HEK293 (cell line): ENCODE measurements at regions not wholly inside any gene's neighbourhood (a gene's known extent, or its start where the extent isn't known, plus 50 kb on each side); places are given as distances from the start of the nearest gene placed in this dataset.

Source experiments
- CTCF ChIA-PET: fragments of 350-600 bp; formaldehyde crosslinking; extraction: SDS; loops from one replicate; lab custom pipeline; 2021; ENCODE audit warnings: antibody characterized with exemption; lab: Yijun Ruan, JAX
- POLR2A ChIA-PET: fragments of 300-600 bp; formaldehyde crosslinking; extraction: SDS; loops from one replicate; lab custom pipeline; 2020; ENCODE audit warnings: antibody characterized with exemption, inconsistent platforms; lab: Yijun Ruan, JAX
- H3K27ac ChIP-seq: fragments of 200-500 bp; sonication (Bioruptor generic); 2 replicates; pipeline ENCODE4 v1.5.1; 2014; ENCODE audit warnings: low read depth, low read length, control low read depth, inconsistent platforms; ENCODE audit errors: extremely low read depth
- H3K36me3 ChIP-seq, 2 experiments: fragments of 200-500 bp in 1 of 2; sonication (Bioruptor generic) in 1 of 2; 1 replicate in 1 of 2; 2 replicates in 1 of 2; pipeline ENCODE4 v1.5.1; 2014 to 2017; ENCODE audit warnings: inconsistent platforms in 2 of 2, low read length in 2 of 2; ENCODE audit not compliant: control insufficient read depth in 2 of 2, insufficient read depth in 1 of 2
- H3K4me1 ChIP-seq: fragments of 200-500 bp; sonication (Bioruptor generic); 2 replicates; pipeline ENCODE4 v1.5.1; 2014; ENCODE audit warnings: mild to moderate bottlenecking, low read length, inconsistent platforms; ENCODE audit not compliant: control insufficient read depth, insufficient read depth
- H3K4me3 ChIP-seq: 2 replicates; pipeline ENCODE4 v1.5.1; 2011; ENCODE audit warnings: low read depth, mild to moderate bottlenecking, control low read depth, low read length, moderate library complexity
- H3K9me3 ChIP-seq: fragments of 200-500 bp; sonication (Bioruptor generic); 2 replicates; pipeline ENCODE4 v1.5.1; 2014; ENCODE audit warnings: low read depth, low read length, inconsistent platforms; ENCODE audit not compliant: control insufficient read depth, insufficient read depth
- BCL11A ChIP-seq: fragments of 450-650 bp; formaldehyde crosslinking; IDR thresholded peaks from 2 replicates; pipeline ENCODE4 v1.5.1; 2016; ENCODE audit warnings: low read depth, missing biosample characterization, missing genetic modification characterization
- MEIS1 ChIP-seq: sonication (generic); formaldehyde crosslinking; IDR thresholded peaks from 2 replicates; pipeline ENCODE4 v1.8.1; 2022; ENCODE audit warnings: missing genetic modification reagents, mild to moderate bottlenecking, borderline replicate concordance
- PRDM1 ChIP-seq: fragments of 450-650 bp; formaldehyde crosslinking; IDR thresholded peaks from 2 replicates; pipeline ENCODE4; 2016; ENCODE audit warnings: missing biosample characterization, missing genetic modification characterization
- ZBTB8A ChIP-seq: fragments of 450-650 bp; formaldehyde crosslinking; IDR thresholded peaks from 2 replicates; pipeline ENCODE4 v1.5.1; 2016; ENCODE audit warnings: missing biosample characterization, missing genetic modification characterization
- ZNF169 ChIP-seq: fragments of 450-650 bp; formaldehyde crosslinking; IDR thresholded peaks from 2 replicates; pipeline ENCODE4 v1.5.1; 2016; ENCODE audit warnings: missing biosample characterization, missing genetic modification characterization
- ZNF223 ChIP-seq: fragments of 450-650 bp; formaldehyde crosslinking; IDR thresholded peaks from 2 replicates; pipeline ENCODE4 v1.5.1; 2016; ENCODE audit warnings: missing biosample characterization, missing genetic modification characterization
- ZNF311 ChIP-seq: fragments of 450-650 bp; formaldehyde crosslinking; IDR thresholded peaks from 2 replicates; pipeline ENCODE4 v1.5.1; 2017; ENCODE audit warnings: missing biosample characterization, missing genetic modification characterization, borderline replicate concordance
- ZNF324 ChIP-seq: fragments of 450-650 bp; formaldehyde crosslinking; IDR thresholded peaks from 2 replicates; pipeline ENCODE4 v1.5.1; 2016; ENCODE audit warnings: missing biosample characterization, missing genetic modification characterization
- ZNF366 ChIP-seq: fragments of 450-650 bp; formaldehyde crosslinking; conservative IDR thresholded peaks from 2 replicates; pipeline ENCODE4 v1.5.1; 2016; ENCODE audit warnings: missing biosample characterization, missing genetic modification characterization
- ZNF423 ChIP-seq: fragments of 450-650 bp; formaldehyde crosslinking; IDR thresholded peaks from 2 replicates; pipeline ENCODE4 v1.5.1; 2016; ENCODE audit warnings: missing biosample characterization, missing genetic modification characterization
- ZNF521 ChIP-seq: fragments of 450-650 bp; formaldehyde crosslinking; IDR thresholded peaks from 2 replicates; pipeline ENCODE4 v1.5.1; 2017; ENCODE audit warnings: missing biosample characterization, mild to moderate bottlenecking, missing genetic modification characterization
- ZNF624 ChIP-seq: fragments of 450-650 bp; formaldehyde crosslinking; IDR thresholded peaks from 2 replicates; pipeline ENCODE4 v1.5.1; 2017; ENCODE audit warnings: missing biosample characterization, missing genetic modification characterization
- ZNF660 ChIP-seq: fragments of 450-650 bp; IDR thresholded peaks from 2 replicates; pipeline ENCODE4 v1.5.1; 2018; ENCODE audit warnings: missing biosample characterization, mild to moderate bottlenecking, missing genetic modification characterization
- ZNF843 ChIP-seq: fragments of 450-650 bp; formaldehyde crosslinking; IDR thresholded peaks from 2 replicates; pipeline ENCODE4 v1.5.1; 2016; ENCODE audit warnings: missing biosample characterization, missing genetic modification characterization
- TF ChIP-seq, protein P1 (sequence below): sonication (generic); formaldehyde crosslinking; IDR thresholded peaks from 2 replicates; pipeline ENCODE4 v1.8.1; 2022; ENCODE audit warnings: mild to moderate bottlenecking, moderate library complexity, missing genetic modification reagents
- TF ChIP-seq, protein P2 (sequence below): fragments of 450-650 bp; formaldehyde crosslinking; IDR thresholded peaks from 2 replicates; pipeline ENCODE4 v1.5.1; 2016; ENCODE audit warnings: missing biosample characterization, missing genetic modification characterization, borderline replicate concordance
- TF ChIP-seq, protein P3 (sequence below): fragments of 450-650 bp; formaldehyde crosslinking; IDR thresholded peaks from 2 replicates; pipeline ENCODE4 v1.5.1; 2016; ENCODE audit warnings: missing biosample characterization, missing genetic modification characterization
- TF ChIP-seq, protein P4 (sequence below): fragments of 450-650 bp; formaldehyde crosslinking; IDR thresholded peaks from 2 replicates; pipeline ENCODE4 v1.5.1; 2016; ENCODE audit warnings: missing biosample characterization, missing genetic modification characterization
- TF ChIP-seq, protein P5 (sequence below): fragments of 450-650 bp; formaldehyde crosslinking; IDR thresholded peaks from 2 replicates; pipeline ENCODE4 v1.5.1; 2016; ENCODE audit warnings: missing biosample characterization, missing genetic modification characterization
- TF ChIP-seq, protein P6 (sequence below): fragments of 450-650 bp; formaldehyde crosslinking; IDR thresholded peaks from 2 replicates; pipeline ENCODE4 v1.5.0; 2017; ENCODE audit warnings: missing biosample characterization, missing genetic modification characterization, borderline replicate concordance
- TF ChIP-seq, protein P7 (sequence below): fragments of 450-650 bp; formaldehyde crosslinking; IDR thresholded peaks from 2 replicates; pipeline ENCODE4 v1.5.1; 2017; ENCODE audit warnings: missing biosample characterization, missing genetic modification characterization

DNA sequence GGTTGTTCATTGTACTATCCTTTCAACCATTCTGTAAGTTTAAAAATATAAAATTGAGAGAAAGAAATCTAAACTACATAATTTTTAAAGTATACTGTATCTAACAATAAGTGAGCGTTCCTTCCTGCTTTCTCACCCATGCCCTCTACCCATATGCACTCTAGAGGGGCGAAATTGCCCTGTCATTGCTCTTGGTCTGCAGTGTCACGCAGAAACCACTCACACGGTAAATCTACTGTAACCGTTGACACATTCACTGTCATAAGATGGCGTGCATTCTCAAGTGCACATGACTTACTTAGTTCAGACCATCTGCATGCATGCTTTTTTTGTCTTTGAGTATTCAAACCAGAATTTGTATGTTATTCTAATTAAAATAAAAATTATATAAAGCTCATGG is 55.7 kb upstream of the NIPBL start (continued):
- TF ChIP-seq ZNF660 = no peak
- TF ChIP-seq ZNF843 (tag by site-specific recombination) = no peak
- TF ChIP-seq ZNF366 (tag by site-specific recombination) = no peak
- no peak for TF ChIP-seq MEIS1 (CRISPR knock-in tag)

DNA sequence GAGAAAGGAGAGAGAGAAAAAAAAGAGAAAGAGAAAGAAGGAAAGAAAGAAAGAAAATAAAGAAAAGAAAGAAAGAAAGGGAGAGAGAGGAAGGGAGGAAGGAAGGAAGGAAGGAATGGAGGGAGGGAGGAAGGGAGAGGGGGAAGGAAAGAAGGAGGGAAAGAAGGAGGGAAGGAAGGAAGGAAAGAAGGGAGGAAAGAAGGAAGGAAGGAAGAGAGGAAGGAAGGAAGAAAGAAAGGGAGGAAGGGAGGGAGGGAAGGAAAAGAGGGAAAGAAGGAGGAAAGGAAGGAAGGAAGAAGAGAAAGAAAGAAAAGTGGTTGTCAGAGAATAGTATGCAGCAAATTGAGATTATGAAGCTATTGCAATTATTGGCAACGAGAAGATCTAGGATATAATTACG is 49.9 kb upstream of the NIPBL start:
- no peaks in the 10 kb centered on the region; the same call in 1 of the 2 replicates for H3K4me1 ChIP-seq
- no peak overlapping the region for H3K4me3 ChIP-seq
- H3K27ac ChIP-seq = no peak overlapping the region
- CTCF ChIA-PET = interaction anchor here (0.7 kb wide), 1 partner anchor 377 kb away, joined by 3 read pairs; no protein-coding TSS in a partner anchor
- POLR2A ChIA-PET = interaction anchor here (0.7 kb wide), 1 partner anchor 71 kb away, joined by 3 read pairs; no protein-coding TSS in a partner anchor
- H3K36me3 ChIP-seq = no peaks in the 10 kb centered on the region
- H3K9me3 ChIP-seq = no peaks in the 10 kb centered on the region
- no peak for TF ChIP-seq ZNF423 (tag by site-specific recombination)
- TF ChIP-seq ZNF324 (tag by site-specific recombination) = no peak
- TF ChIP-seq, protein P1, sequence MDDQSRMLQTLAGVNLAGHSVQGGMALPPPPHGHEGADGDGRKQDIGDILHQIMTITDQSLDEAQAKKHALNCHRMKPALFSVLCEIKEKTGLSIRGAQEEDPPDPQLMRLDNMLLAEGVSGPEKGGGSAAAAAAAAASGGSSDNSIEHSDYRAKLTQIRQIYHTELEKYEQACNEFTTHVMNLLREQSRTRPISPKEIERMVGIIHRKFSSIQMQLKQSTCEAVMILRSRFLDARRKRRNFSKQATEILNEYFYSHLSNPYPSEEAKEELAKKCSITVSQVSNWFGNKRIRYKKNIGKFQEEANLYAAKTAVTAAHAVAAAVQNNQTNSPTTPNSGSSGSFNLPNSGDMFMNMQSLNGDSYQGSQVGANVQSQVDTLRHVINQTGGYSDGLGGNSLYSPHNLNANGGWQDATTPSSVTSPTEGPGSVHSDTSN = no peak
- TF ChIP-seq ZNF521 (tag by site-specific recombination) = peak; percentile 97; the same call in 1 of the 2 replicates
- TF ChIP-seq, protein P2, sequence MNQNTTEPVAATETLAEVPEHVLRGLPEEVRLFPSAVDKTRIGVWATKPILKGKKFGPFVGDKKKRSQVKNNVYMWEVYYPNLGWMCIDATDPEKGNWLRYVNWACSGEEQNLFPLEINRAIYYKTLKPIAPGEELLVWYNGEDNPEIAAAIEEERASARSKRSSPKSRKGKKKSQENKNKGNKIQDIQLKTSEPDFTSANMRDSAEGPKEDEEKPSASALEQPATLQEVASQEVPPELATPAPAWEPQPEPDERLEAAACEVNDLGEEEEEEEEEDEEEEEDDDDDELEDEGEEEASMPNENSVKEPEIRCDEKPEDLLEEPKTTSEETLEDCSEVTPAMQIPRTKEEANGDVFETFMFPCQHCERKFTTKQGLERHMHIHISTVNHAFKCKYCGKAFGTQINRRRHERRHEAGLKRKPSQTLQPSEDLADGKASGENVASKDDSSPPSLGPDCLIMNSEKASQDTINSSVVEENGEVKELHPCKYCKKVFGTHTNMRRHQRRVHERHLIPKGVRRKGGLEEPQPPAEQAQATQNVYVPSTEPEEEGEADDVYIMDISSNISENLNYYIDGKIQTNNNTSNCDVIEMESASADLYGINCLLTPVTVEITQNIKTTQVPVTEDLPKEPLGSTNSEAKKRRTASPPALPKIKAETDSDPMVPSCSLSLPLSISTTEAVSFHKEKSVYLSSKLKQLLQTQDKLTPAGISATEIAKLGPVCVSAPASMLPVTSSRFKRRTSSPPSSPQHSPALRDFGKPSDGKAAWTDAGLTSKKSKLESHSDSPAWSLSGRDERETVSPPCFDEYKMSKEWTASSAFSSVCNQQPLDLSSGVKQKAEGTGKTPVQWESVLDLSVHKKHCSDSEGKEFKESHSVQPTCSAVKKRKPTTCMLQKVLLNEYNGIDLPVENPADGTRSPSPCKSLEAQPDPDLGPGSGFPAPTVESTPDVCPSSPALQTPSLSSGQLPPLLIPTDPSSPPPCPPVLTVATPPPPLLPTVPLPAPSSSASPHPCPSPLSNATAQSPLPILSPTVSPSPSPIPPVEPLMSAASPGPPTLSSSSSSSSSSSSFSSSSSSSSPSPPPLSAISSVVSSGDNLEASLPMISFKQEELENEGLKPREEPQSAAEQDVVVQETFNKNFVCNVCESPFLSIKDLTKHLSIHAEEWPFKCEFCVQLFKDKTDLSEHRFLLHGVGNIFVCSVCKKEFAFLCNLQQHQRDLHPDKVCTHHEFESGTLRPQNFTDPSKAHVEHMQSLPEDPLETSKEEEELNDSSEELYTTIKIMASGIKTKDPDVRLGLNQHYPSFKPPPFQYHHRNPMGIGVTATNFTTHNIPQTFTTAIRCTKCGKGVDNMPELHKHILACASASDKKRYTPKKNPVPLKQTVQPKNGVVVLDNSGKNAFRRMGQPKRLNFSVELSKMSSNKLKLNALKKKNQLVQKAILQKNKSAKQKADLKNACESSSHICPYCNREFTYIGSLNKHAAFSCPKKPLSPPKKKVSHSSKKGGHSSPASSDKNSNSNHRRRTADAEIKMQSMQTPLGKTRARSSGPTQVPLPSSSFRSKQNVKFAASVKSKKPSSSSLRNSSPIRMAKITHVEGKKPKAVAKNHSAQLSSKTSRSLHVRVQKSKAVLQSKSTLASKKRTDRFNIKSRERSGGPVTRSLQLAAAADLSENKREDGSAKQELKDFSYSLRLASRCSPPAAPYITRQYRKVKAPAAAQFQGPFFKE (tag by site-specific recombination) = no peak
- TF ChIP-seq, protein P3, sequence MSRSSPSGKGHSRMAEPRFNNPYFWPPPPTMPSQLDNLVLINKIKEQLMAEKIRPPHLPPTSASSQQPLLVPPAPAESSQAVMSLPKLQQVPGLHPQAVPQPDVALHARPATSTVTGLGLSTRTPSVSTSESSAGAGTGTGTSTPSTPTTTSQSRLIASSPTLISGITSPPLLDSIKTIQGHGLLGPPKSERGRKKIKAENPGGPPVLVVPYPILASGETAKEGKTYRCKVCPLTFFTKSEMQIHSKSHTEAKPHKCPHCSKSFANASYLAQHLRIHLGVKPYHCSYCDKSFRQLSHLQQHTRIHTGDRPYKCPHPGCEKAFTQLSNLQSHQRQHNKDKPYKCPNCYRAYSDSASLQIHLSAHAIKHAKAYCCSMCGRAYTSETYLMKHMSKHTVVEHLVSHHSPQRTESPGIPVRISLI (tag by site-specific recombination) = no peak
- TF ChIP-seq, protein P4, sequence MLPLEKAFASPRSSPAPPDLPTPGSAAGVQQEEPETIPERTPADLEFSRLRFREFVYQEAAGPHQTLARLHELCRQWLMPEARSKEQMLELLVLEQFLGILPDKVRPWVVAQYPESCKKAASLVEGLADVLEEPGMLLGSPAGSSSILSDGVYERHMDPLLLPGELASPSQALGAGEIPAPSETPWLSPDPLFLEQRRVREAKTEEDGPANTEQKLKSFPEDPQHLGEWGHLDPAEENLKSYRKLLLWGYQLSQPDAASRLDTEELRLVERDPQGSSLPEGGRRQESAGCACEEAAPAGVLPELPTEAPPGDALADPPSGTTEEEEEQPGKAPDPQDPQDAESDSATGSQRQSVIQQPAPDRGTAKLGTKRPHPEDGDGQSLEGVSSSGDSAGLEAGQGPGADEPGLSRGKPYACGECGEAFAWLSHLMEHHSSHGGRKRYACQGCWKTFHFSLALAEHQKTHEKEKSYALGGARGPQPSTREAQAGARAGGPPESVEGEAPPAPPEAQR (tag by site-specific recombination) = no peak
- TF ChIP-seq BCL11A (tag by site-specific recombination) = no peak
- TF ChIP-seq, protein P5, sequence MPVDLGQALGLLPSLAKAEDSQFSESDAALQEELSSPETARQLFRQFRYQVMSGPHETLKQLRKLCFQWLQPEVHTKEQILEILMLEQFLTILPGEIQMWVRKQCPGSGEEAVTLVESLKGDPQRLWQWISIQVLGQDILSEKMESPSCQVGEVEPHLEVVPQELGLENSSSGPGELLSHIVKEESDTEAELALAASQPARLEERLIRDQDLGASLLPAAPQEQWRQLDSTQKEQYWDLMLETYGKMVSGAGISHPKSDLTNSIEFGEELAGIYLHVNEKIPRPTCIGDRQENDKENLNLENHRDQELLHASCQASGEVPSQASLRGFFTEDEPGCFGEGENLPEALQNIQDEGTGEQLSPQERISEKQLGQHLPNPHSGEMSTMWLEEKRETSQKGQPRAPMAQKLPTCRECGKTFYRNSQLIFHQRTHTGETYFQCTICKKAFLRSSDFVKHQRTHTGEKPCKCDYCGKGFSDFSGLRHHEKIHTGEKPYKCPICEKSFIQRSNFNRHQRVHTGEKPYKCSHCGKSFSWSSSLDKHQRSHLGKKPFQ (tag by site-specific recombination) = no peak
- TF ChIP-seq ZNF624 (tag by site-specific recombination) = no peak
- TF ChIP-seq, protein P6, sequence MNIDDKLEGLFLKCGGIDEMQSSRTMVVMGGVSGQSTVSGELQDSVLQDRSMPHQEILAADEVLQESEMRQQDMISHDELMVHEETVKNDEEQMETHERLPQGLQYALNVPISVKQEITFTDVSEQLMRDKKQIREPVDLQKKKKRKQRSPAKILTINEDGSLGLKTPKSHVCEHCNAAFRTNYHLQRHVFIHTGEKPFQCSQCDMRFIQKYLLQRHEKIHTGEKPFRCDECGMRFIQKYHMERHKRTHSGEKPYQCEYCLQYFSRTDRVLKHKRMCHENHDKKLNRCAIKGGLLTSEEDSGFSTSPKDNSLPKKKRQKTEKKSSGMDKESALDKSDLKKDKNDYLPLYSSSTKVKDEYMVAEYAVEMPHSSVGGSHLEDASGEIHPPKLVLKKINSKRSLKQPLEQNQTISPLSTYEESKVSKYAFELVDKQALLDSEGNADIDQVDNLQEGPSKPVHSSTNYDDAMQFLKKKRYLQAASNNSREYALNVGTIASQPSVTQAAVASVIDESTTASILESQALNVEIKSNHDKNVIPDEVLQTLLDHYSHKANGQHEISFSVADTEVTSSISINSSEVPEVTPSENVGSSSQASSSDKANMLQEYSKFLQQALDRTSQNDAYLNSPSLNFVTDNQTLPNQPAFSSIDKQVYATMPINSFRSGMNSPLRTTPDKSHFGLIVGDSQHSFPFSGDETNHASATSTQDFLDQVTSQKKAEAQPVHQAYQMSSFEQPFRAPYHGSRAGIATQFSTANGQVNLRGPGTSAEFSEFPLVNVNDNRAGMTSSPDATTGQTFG = peak; percentile 52; the same call in 1 of the 2 replicates
- TF ChIP-seq ZBTB8A (tag by site-specific recombination) = no peak
- no peak for TF ChIP-seq ZNF311 (tag by site-specific recombination)
- TF ChIP-seq, protein P7, sequence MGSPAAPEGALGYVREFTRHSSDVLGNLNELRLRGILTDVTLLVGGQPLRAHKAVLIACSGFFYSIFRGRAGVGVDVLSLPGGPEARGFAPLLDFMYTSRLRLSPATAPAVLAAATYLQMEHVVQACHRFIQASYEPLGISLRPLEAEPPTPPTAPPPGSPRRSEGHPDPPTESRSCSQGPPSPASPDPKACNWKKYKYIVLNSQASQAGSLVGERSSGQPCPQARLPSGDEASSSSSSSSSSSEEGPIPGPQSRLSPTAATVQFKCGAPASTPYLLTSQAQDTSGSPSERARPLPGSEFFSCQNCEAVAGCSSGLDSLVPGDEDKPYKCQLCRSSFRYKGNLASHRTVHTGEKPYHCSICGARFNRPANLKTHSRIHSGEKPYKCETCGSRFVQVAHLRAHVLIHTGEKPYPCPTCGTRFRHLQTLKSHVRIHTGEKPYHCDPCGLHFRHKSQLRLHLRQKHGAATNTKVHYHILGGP (tag by site-specific recombination) = no peak
- TF ChIP-seq ZNF169 (tag by site-specific recombination) = no peak
- no peak for TF ChIP-seq ZNF223
- TF ChIP-seq PRDM1 = peak; percentile 89
